CD4-positive, CD25-positive, alpha-beta regulatory T cell (primary cell): ENCODE measurements at regions not wholly inside any gene's neighbourhood (a gene's known extent, or its start where the extent isn't known, plus 50 kb on each side); places are given as distances from the start of the nearest gene placed in this dataset.

Experiments used
- ATAC-seq, 2 donors: fragments of 150-1000 bp; cut with Tn5 transposase; one replicate each; pipeline ENCODE4 v1.10.0; 2021; ENCODE audit warnings: low read depth in 2 of 2, moderate number of reproducible peaks in 2 of 2, moderate library complexity in 1 of 2
- DNase-seq, 3 donors: peaks; one replicate each; pipeline versions ENCODE4 v3.0.0 to v3.0.0-alpha.2; 2012 to 2022; ENCODE audit warnings: mixed read lengths in 1 of 3
- H3K27ac ChIP-seq: one replicate; pipeline ENCODE4 v1.7.0; 2013; ENCODE audit warnings: mild to moderate bottlenecking, low read length; ENCODE audit not compliant: insufficient read depth, poor library complexity, severe bottlenecking
- H3K27me3 ChIP-seq: one replicate; pipeline ENCODE4 v1.7.0; 2013; ENCODE audit warnings: low read length; ENCODE audit not compliant: control insufficient read depth, insufficient read depth
- H3K36me3 ChIP-seq: one replicate; pipeline ENCODE4 v1.7.0; 2013; ENCODE audit warnings: mild to moderate bottlenecking, low read length, moderate library complexity; ENCODE audit not compliant: control insufficient read depth, insufficient read depth
- H3K4me1 ChIP-seq: 2 replicates; pipeline ENCODE4 v1.7.0; 2013; ENCODE audit warnings: mild to moderate bottlenecking, low read length; ENCODE audit not compliant: insufficient read depth, control insufficient read depth, poor library complexity, severe bottlenecking
- H3K4me3 ChIP-seq: one replicate; pipeline ENCODE4 v1.7.0; 2013; ENCODE audit warnings: low read depth, mild to moderate bottlenecking, low read length, moderate library complexity
- H3K9me3 ChIP-seq, 2 experiments: 1 replicate in 1 of 2; 2 replicates in 1 of 2; pipeline ENCODE4 v1.7.0; 2013; ENCODE audit warnings: low read length in 2 of 2, mild to moderate bottlenecking in 1 of 2, moderate library complexity in 1 of 2; ENCODE audit not compliant: control insufficient read depth in 2 of 2
- H3K27ac Mint-ChIP-seq, 3 donors: one replicate each; pipeline ENCODE4 v1.8.0; 2020 to 2022; ENCODE audit warnings: mild to moderate bottlenecking in 3 of 3, mixed read lengths in 3 of 3, moderate library complexity in 2 of 3
- H3K27me3 Mint-ChIP-seq: one replicate; pipeline ENCODE4 v1.8.0; 2022; ENCODE audit warnings: mild to moderate bottlenecking, mixed read lengths
- H3K36me3 Mint-ChIP-seq: one replicate; pipeline ENCODE4 v1.8.0; 2020; ENCODE audit warnings: mixed read lengths
- H3K4me1 Mint-ChIP-seq, 4 donors: one replicate each; pipeline ENCODE4 v1.8.0; 2020 to 2022; ENCODE audit warnings: mixed read lengths in 4 of 4, mild to moderate bottlenecking in 1 of 4
- H3K4me3 Mint-ChIP-seq, 4 donors: one replicate each; pipeline ENCODE4 v1.8.0; 2020 to 2022; ENCODE audit warnings: mild to moderate bottlenecking in 4 of 4, mixed read lengths in 4 of 4, moderate library complexity in 3 of 4
- H3K9me3 Mint-ChIP-seq, 7 donors: one replicate each; pipeline ENCODE4 v1.8.0; 2020 to 2022; ENCODE audit warnings: mixed read lengths in 7 of 7, mild to moderate bottlenecking in 3 of 7, moderate library complexity in 2 of 7

DNA sequence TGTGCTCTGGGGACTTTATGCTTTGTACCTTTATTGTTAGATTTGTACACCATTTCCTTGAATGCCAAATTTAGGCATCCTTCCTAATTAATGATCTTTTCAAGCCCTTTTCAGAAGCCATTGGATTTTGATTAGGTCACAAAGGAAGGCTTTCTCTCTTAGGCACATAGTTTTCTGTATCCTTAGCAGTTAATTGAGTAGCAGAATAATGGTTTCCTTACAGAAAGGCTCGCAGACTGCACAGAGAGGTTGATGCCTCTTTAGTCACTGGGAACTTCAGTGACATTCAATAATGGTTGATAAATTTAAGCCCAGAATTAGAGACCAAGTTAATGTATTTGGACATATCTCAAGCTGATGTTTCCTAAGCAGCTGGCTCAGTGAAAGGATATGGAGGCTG, 139.1 kb upstream of the VGLL2 start:
- Mint-ChIP-seq H3K27me3 (no peaks in the 10 kb centered on the region), H3K4me1 (no peaks in the 10 kb centered on the region), H3K36me3 (no peaks in the 10 kb centered on the region), H3K27ac (no peak overlapping the region), H3K4me3 (no peak overlapping the region), H3K9me3 (peaks cover 0 to 9% (median 3%) of the 10 kb centered on the region in 7 donors)
- Histone ChIP-seq H3K9me3 (no peaks in the 10 kb centered on the region), H3K27ac (no peak overlapping the region), H3K36me3 (no peaks in the 10 kb centered on the region), H3K4me1 (no peaks in the 10 kb centered on the region), H3K27me3 (no peaks in the 10 kb centered on the region), H3K4me3 (no peak overlapping the region)
- DNase-seq (no peak), ATAC-seq (no peak)

- Mint-ChIP-seq H3K9me3 (peaks cover 0 to 5% (median 2%) of the 10 kb centered on the region in 7 donors), H3K4me1 (no peaks in the 10 kb centered on the region), H3K4me3 (no peak overlapping the region), H3K36me3 (no peaks in the 10 kb centered on the region), H3K27me3 (no peaks in the 10 kb centered on the region), H3K27ac (no peak overlapping the region)
- no peaks in the 10 kb centered on the region for H3K4me1 ChIP-seq
- H3K27ac ChIP-seq: no peak overlapping the region
- no peaks in the 10 kb centered on the region for H3K36me3 ChIP-seq
- ATAC-seq (no peak), DNase-seq (no peak)
- H3K27me3 ChIP-seq: no peaks in the 10 kb centered on the region
- no peak overlapping the region for H3K4me3 ChIP-seq
- H3K9me3 ChIP-seq: no peaks in the 10 kb centered on the region
Measured at GRCh38 chr6:117128052-117128451, 137.3 kb upstream of the VGLL2 start.

DNA sequence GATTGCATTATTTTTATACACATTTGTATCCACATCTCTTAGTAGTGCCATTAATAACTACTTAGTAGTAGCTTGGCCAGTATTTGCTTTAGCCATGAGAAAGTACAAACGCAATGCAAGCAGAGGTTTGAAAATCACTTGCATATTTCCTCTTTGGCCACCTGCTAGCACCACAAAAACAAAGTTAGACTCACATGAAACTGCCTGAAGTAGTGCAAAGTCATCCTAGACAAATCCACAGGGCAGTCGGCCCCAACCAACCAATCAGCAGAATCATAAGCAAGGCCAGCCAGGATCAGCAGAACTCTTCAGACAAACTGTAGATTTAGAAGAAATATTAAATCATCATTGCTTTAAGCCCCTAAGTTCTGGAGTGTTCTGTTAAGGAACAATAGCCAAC, 135.2 kb upstream of the VGLL2 start:
- H3K36me3 Mint-ChIP-seq: no peaks in the 10 kb centered on the region
- DNase-seq (no peak), ATAC-seq (no peak)
- H3K27ac Mint-ChIP-seq: no peak overlapping the region
- Histone ChIP-seq H3K4me1 (no peaks in the 10 kb centered on the region), H3K4me3 (no peak overlapping the region), H3K27me3 (no peaks in the 10 kb centered on the region), H3K27ac (no peak overlapping the region), H3K36me3 (no peaks in the 10 kb centered on the region), H3K9me3 (no peaks in the 10 kb centered on the region)
- H3K27me3 Mint-ChIP-seq: no peaks in the 10 kb centered on the region
- no peak overlapping the region for H3K4me3 Mint-ChIP-seq
- H3K4me1 Mint-ChIP-seq: no peaks in the 10 kb centered on the region
- H3K9me3 Mint-ChIP-seq: peaks cover 0 to 2% (median 0%) of the 10 kb centered on the region in 7 donors

DNA sequence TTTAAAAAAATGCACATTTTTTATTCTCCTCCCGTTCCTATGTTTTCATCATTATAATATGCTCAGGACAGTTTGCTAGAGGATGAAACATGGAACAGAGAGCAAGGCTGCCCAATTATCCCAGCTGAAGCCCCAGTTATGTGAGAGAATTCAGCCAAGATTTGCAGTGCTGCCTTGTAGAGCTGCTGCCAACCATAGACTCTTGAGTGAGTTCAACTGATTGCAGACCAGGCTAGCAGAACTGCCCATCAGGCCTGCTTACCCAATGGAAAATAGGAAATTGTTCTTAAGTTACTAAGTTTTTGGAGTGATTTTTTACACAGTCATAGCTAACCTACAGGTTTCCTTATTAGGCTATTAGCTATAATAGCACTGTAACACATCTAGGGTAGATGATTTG, 128.7 kb upstream of the VGLL2 start:
- ATAC-seq: no peak
- no peaks in the 10 kb centered on the region for H3K27me3 Mint-ChIP-seq

GRCh38 chr6:117137711-117138110, 127.6 kb upstream of the VGLL2 start:
- Histone ChIP-seq H3K27ac (no peak overlapping the region), H3K36me3 (no peaks in the 10 kb centered on the region), H3K9me3 (no peaks in the 10 kb centered on the region), H3K27me3 (no peaks in the 10 kb centered on the region), H3K4me3 (no peak overlapping the region), H3K4me1 (no peaks in the 10 kb centered on the region)
- H3K27me3 Mint-ChIP-seq: no peaks in the 10 kb centered on the region
- no peak overlapping the region for H3K27ac Mint-ChIP-seq
- H3K4me1 Mint-ChIP-seq: no peaks in the 10 kb centered on the region
- no peak overlapping the region for H3K4me3 Mint-ChIP-seq
- DNase-seq (no peak), ATAC-seq (no peak)
- H3K9me3 Mint-ChIP-seq: peaks cover 0 to 4% (median 0%) of the 10 kb centered on the region in 7 donors
- H3K36me3 Mint-ChIP-seq: no peaks in the 10 kb centered on the region

More for the DNA sequence above, 128.7 kb upstream of the VGLL2 start:
- H3K27me3 ChIP-seq: no peaks in the 10 kb centered on the region
- H3K4me3 ChIP-seq: no peak overlapping the region
- Mint-ChIP-seq H3K9me3 (peaks cover 0 to 4% (median 0%) of the 10 kb centered on the region in 7 donors), H3K27ac (no peak overlapping the region), H3K36me3 (no peaks in the 10 kb centered on the region), H3K4me3 (no peak overlapping the region), H3K4me1 (no peaks in the 10 kb centered on the region)
- H3K4me1 ChIP-seq: no peaks in the 10 kb centered on the region
- no peak overlapping the region for H3K27ac ChIP-seq
- DNase-seq: no peak
- H3K9me3 ChIP-seq: no peaks in the 10 kb centered on the region
- H3K36me3 ChIP-seq: no peaks in the 10 kb centered on the region

- H3K36me3 ChIP-seq: no peaks in the 10 kb centered on the region
- no peak overlapping the region for H3K27ac ChIP-seq
- no peak overlapping the region for H3K4me3 ChIP-seq
- no peak for ATAC-seq
- Mint-ChIP-seq H3K27ac (no peak overlapping the region), H3K4me3 (no peak overlapping the region), H3K4me1 (no peaks in the 10 kb centered on the region), H3K36me3 (no peaks in the 10 kb centered on the region), H3K27me3 (no peaks in the 10 kb centered on the region), H3K9me3 (peaks cover 0 to 4% (median 0%) of the 10 kb centered on the region in 7 donors)
- no peaks in the 10 kb centered on the region for H3K4me1 ChIP-seq
- DNase-seq: no peak
- H3K27me3 ChIP-seq: no peaks in the 10 kb centered on the region
- H3K9me3 ChIP-seq: no peaks in the 10 kb centered on the region
Measured at GRCh38 chr6:117138425-117138824, 126.9 kb upstream of the VGLL2 start.

GRCh38 chr6:117138920-117139319, 126.4 kb upstream of the VGLL2 start:
- Histone ChIP-seq H3K27me3 (no peaks in the 10 kb centered on the region), H3K27ac (no peak overlapping the region), H3K9me3 (no peaks in the 10 kb centered on the region), H3K4me1 (no peaks in the 10 kb centered on the region), H3K4me3 (no peak overlapping the region), H3K36me3 (no peaks in the 10 kb centered on the region)
- H3K27me3 Mint-ChIP-seq: no peaks in the 10 kb centered on the region
- ATAC-seq (no peak), DNase-seq (no peak)
- H3K9me3 Mint-ChIP-seq: peaks cover 0 to 4% (median 0%) of the 10 kb centered on the region in 7 donors
- no peaks in the 10 kb centered on the region for H3K4me1 Mint-ChIP-seq
- no peak overlapping the region for H3K27ac Mint-ChIP-seq
- no peak overlapping the region for H3K4me3 Mint-ChIP-seq
- H3K36me3 Mint-ChIP-seq: no peaks in the 10 kb centered on the region

DNA sequence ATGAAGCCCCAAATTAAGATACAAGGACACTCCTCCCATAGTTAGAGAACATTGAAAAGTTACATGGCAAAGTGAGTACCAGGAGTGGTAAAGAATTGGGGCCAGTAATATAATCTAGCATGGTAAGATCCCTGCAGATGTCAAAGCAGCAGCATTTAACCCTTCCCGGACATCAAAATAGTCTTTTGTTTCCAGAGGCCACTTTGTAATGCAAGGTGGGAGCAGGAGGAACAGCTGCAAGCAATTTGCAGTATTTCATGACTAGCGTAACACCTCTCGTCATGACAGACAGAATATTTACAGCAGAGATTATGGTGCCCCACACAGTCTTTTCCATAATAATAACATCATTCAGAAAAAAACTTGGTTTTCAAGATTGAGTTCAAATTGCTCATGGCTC, 123.2 kb upstream of the VGLL2 start:
- Histone ChIP-seq H3K36me3 (no peaks in the 10 kb centered on the region), H3K27ac (no peak overlapping the region), H3K9me3 (peaks cover 0 to 4% of the 10 kb centered on the region in 2 experiments), H3K27me3 (no peaks in the 10 kb centered on the region), H3K4me1 (no peaks in the 10 kb centered on the region), H3K4me3 (no peak overlapping the region)
- Mint-ChIP-seq H3K36me3 (no peaks in the 10 kb centered on the region), H3K9me3 (peaks cover 0 to 12% (median 7%) of the 10 kb centered on the region in 7 donors), H3K27me3 (no peaks in the 10 kb centered on the region), H3K4me1 (no peaks in the 10 kb centered on the region), H3K4me3 (no peak overlapping the region), H3K27ac (no peak overlapping the region)
- no peak for ATAC-seq
- DNase-seq: no peak
